ENCODE measurements at regions not wholly inside any gene's neighbourhood (a gene's known extent, or its start where the extent isn't known, plus 50 kb on each side); places are given as distances from the start of the nearest gene placed in this dataset.

- TF ChIP-seq POLR2A (IDR thresholded peaks at IDR 0.05; ENCODE audit: extremely low read depth, insufficient read length) = no peak
- TF ChIP-seq CTCF (IDR thresholded peaks at IDR 0.05; ENCODE audit: low read depth, low read length) = no peak
- TF ChIP-seq MAX (IDR thresholded peaks at IDR 0.05; ENCODE audit: low read depth, low read length) = no peak
- TF ChIP-seq MYC (IDR thresholded peaks at IDR 0.05; ENCODE audit: low read depth, low read length) = no peak
- no peak for DNase-seq (ENCODE audit: low read depth)
- no peak overlapping the region for H3K4me3 ChIP-seq (ENCODE audit: low read depth, low read length)
Measured at GRCh38 chr9:135198586-135199285, 111.3 kb downstream of the OLFM1 start.

GRCh38 chr9:135199489-135199888 lies 112.0 kb downstream of the OLFM1 start:
- TF ChIP-seq CTCF (IDR thresholded peaks at IDR 0.05; ENCODE audit: low read depth, low read length) (no peak), POLR2A (IDR thresholded peaks at IDR 0.05; ENCODE audit: extremely low read depth, insufficient read length) (no peak), MAX (IDR thresholded peaks at IDR 0.05; ENCODE audit: low read depth, low read length) (no peak), MYC (IDR thresholded peaks at IDR 0.05; ENCODE audit: low read depth, low read length) (no peak)
- no peak overlapping the region for H3K4me3 ChIP-seq (ENCODE audit: low read depth, low read length)
- DNase-seq (ENCODE audit: low read depth) = no peak

- no peak for TF ChIP-seq MYC (IDR thresholded peaks at IDR 0.05; ENCODE audit: low read depth, low read length)
- TF ChIP-seq MAX (IDR thresholded peaks at IDR 0.05; ENCODE audit: low read depth, low read length) = no peak
- no peak for TF ChIP-seq POLR2A (IDR thresholded peaks at IDR 0.05; ENCODE audit: extremely low read depth, insufficient read length)
- no peak for TF ChIP-seq CTCF (IDR thresholded peaks at IDR 0.05; ENCODE audit: low read depth, low read length)
- DNase-seq (ENCODE audit: low read depth) = no peak
- no peak overlapping the region for H3K4me3 ChIP-seq (ENCODE audit: low read depth, low read length)
Measured at GRCh38 chr9:135201711-135202110, 114.2 kb downstream of the OLFM1 start.

- DNase-seq (ENCODE audit: low read depth) = no peak
- no peak for TF ChIP-seq CTCF (IDR thresholded peaks at IDR 0.05; ENCODE audit: low read depth, low read length)
- no peak for TF ChIP-seq MAX (IDR thresholded peaks at IDR 0.05; ENCODE audit: low read depth, low read length)
- TF ChIP-seq POLR2A (IDR thresholded peaks at IDR 0.05; ENCODE audit: extremely low read depth, insufficient read length) = no peak
- TF ChIP-seq MYC (IDR thresholded peaks at IDR 0.05; ENCODE audit: low read depth, low read length) = no peak
- no peak overlapping the region for H3K4me3 ChIP-seq (ENCODE audit: low read depth, low read length)
Measured at GRCh38 chr9:135204177-135204576, 116.7 kb downstream of the OLFM1 start.

- no peak for DNase-seq (ENCODE audit: low read depth)
- H3K4me3 ChIP-seq (ENCODE audit: low read depth, low read length) = no peak overlapping the region
- TF ChIP-seq POLR2A (IDR thresholded peaks at IDR 0.05; ENCODE audit: extremely low read depth, insufficient read length) (no peak), MYC (IDR thresholded peaks at IDR 0.05; ENCODE audit: low read depth, low read length) (no peak), CTCF (IDR thresholded peaks at IDR 0.05; ENCODE audit: low read depth, low read length) (no peak), MAX (IDR thresholded peaks at IDR 0.05; ENCODE audit: low read depth, low read length) (no peak)
Measured at GRCh38 chr9:135209136-135209535, 121.7 kb downstream of the OLFM1 start.

All from NB4 (cell line).